ENCODE measurements at regions not wholly inside any gene's neighbourhood (a gene's known extent, or its start where the extent isn't known, plus 50 kb on each side); places are given as distances from the start of the nearest gene placed in this dataset.

- DNase-seq (ENCODE audit: low read depth) = no peak
Measured at GRCh38 chr2:118665784-118666529, 181.5 kb downstream of the EN1 start.

GRCh38 chr2:118661179-118661578 lies 186.3 kb downstream of the EN1 start:
- no peak for DNase-seq (ENCODE audit: low read depth)

GRCh38 chr2:118658596-118659198 lies 188.8 kb downstream of the EN1 start:
- DNase-seq (ENCODE audit: low read depth) = no peak

- DNase-seq (ENCODE audit: low read depth) = no peak
Measured at GRCh38 chr2:118657466-118657865, 190.0 kb downstream of the EN1 start.

GRCh38 chr2:118654945-118655344 lies 192.5 kb downstream of the EN1 start:
- no peak for DNase-seq (ENCODE audit: low read depth)

GRCh38 chr2:118650327-118650726 lies 197.1 kb downstream of the EN1 start:
- no peak for DNase-seq (ENCODE audit: low read depth)

- DNase-seq (ENCODE audit: low read depth) = no peak
Measured at GRCh38 chr2:118645876-118646275, 201.6 kb downstream of the EN1 start.

- DNase-seq (ENCODE audit: low read depth) = no peak
Measured at GRCh38 chr2:118644190-118644589, 203.3 kb downstream of the EN1 start.

- no peak for DNase-seq (ENCODE audit: low read depth)
Measured at GRCh38 chr2:118643294-118643693, 204.2 kb downstream of the EN1 start.

- no peak for DNase-seq (ENCODE audit: low read depth)
Measured at GRCh38 chr2:118642501-118642900, 204.9 kb downstream of the EN1 start.

- DNase-seq (ENCODE audit: low read depth) = no peak
Measured at GRCh38 chr2:118641711-118642110, 205.7 kb downstream of the EN1 start.

GRCh38 chr2:118639371-118639770 lies 208.1 kb downstream of the EN1 start:
- DNase-seq (ENCODE audit: low read depth) = no peak

- DNase-seq (ENCODE audit: low read depth) = no peak
Measured at GRCh38 chr2:118638453-118638852, 209.0 kb downstream of the EN1 start.

- DNase-seq (ENCODE audit: low read depth) = no peak
Measured at GRCh38 chr2:118635891-118636290, 211.6 kb downstream of the EN1 start.

- DNase-seq (ENCODE audit: low read depth) = no peak
Measured at GRCh38 chr2:118634876-118635275, 212.6 kb downstream of the EN1 start.

- no peak for DNase-seq (ENCODE audit: low read depth)
Measured at GRCh38 chr2:118633371-118634018, 214.0 kb downstream of the EN1 start.

- no peak for DNase-seq (ENCODE audit: low read depth)
Measured at GRCh38 chr2:118632921-118633320, 214.5 kb downstream of the EN1 start.

GRCh38 chr2:118627156-118627555 lies 220.3 kb downstream of the EN1 start:
- no peak for DNase-seq (ENCODE audit: low read depth)

- no peak for DNase-seq (ENCODE audit: low read depth)
Measured at GRCh38 chr2:118622913-118623312, 224.5 kb downstream of the EN1 start.

GRCh38 chr2:118622108-118622507 lies 225.3 kb downstream of the EN1 start:
- no peak for DNase-seq (ENCODE audit: low read depth)

- DNase-seq (ENCODE audit: low read depth) = no peak
Measured at GRCh38 chr2:118618279-118618678, 229.2 kb downstream of the EN1 start.

GRCh38 chr2:118616432-118616831 lies 231.0 kb downstream of the EN1 start:
- DNase-seq (ENCODE audit: low read depth) = no peak

GRCh38 chr2:118614841-118615271 lies 232.6 kb downstream of the EN1 start:
- no peak for DNase-seq (ENCODE audit: low read depth)

All from stimulated activated CD8-positive, alpha-beta memory T cell treated with anti-CD3 and anti-CD28 coated beads, Interleukin-4, amount 100 ng/mL, for 24 hours (primary cell).